SU-DHL-6 (cell line): ENCODE measurements at regions not wholly inside any gene's neighbourhood (a gene's known extent, or its start where the extent isn't known, plus 50 kb on each side); places are given as distances from the start of the nearest gene placed in this dataset.

Source experiments
- EZH2phosphoT487 ChIP-seq: fragments of 200-600 bp; sonication (generic), shearing (Covaris generic); conservative IDR thresholded peaks from 2 replicates; pipeline ENCODE4 v1.6.1; 2018; ENCODE audit warnings: mild to moderate bottlenecking, antibody characterized with exemption, low read length, moderate library complexity, mixed read lengths
- TF ChIP-seq, protein P1 (sequence below): fragments of 200-600 bp; sonication (generic); IDR thresholded peaks from one replicate; pipeline ENCODE4 v1.5.1; 2017; ENCODE audit warnings: antibody characterized with exemption, mild to moderate bottlenecking, low read length, moderate library complexity; ENCODE audit not compliant: insufficient read depth, poor library complexity, severe bottlenecking

DNA sequence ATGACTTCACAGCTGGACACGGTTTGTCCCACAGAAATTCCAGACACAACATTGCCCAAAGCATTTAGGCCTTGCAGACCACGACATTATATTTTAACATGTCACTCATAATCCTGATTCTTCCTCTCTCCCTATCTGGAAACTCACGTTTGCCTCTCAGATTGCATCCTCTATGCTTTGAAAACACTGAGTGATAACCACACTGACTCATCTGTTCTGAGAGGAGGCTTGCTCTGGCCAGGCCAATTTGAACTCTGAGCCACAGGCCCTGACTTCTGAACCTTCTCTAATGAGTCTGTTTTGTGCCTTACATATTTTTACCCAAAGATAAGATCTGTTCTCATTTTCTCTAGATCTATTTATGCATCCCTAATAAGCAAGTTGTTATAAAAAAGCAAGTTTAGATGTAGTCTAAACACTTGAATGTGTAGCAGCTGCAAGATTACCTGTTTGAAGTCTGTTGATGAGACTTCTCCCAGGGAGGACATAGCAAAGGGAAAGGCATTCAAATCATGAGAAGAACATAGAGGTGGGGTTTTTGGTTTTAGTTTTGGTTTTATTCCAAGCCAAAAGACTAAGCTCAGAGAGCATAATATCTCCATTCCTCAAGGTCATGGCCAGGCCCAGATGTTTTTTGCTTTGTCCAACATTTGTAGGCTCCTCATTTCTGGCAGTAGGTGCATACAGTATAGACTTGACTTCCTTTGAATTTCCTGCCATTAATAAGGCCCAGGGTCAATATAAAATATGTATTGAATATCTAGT lies 234.4 kb upstream of the LRTM1 start:
- TF ChIP-seq, protein P1, sequence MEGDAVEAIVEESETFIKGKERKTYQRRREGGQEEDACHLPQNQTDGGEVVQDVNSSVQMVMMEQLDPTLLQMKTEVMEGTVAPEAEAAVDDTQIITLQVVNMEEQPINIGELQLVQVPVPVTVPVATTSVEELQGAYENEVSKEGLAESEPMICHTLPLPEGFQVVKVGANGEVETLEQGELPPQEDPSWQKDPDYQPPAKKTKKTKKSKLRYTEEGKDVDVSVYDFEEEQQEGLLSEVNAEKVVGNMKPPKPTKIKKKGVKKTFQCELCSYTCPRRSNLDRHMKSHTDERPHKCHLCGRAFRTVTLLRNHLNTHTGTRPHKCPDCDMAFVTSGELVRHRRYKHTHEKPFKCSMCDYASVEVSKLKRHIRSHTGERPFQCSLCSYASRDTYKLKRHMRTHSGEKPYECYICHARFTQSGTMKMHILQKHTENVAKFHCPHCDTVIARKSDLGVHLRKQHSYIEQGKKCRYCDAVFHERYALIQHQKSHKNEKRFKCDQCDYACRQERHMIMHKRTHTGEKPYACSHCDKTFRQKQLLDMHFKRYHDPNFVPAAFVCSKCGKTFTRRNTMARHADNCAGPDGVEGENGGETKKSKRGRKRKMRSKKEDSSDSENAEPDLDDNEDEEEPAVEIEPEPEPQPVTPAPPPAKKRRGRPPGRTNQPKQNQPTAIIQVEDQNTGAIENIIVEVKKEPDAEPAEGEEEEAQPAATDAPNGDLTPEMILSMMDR: no peak
- no peak for TF ChIP-seq EZH2phosphoT487
